K562 (cell line): ENCODE measurements at regions not wholly inside any gene's neighbourhood (a gene's known extent, or its start where the extent isn't known, plus 50 kb on each side); places are given as distances from the start of the nearest gene placed in this dataset.

ENCODE experiments used
- EZH2 ChIP-seq: IDR thresholded peaks from 2 replicates; pipeline ENCODE4 v1.6.1; 2012; ENCODE audit warnings: low read depth, mild to moderate bottlenecking, inconsistent platforms, low read length, borderline replicate concordance
- FOXO4 ChIP-seq: fragments of 450-650 bp; formaldehyde crosslinking; IDR thresholded peaks from 2 replicates; pipeline ENCODE4 v1.4.0; 2020; ENCODE audit warnings: mild to moderate bottlenecking, moderate library complexity
- HDGF ChIP-seq: fragments of 450-650 bp; IDR thresholded peaks from 2 replicates; pipeline ENCODE4 v1.6.1; 2016
- HOMEZ ChIP-seq: fragments of 250-450 bp; sonication (Bioruptor Pico); IDR thresholded peaks from 2 replicates; pipeline ENCODE4 v1.4.0; 2020; ENCODE audit warnings: mild to moderate bottlenecking, moderate library complexity
- MAFK ChIP-seq: IDR thresholded peaks from 2 replicates; pipeline ENCODE4 v1.6.1; 2011; ENCODE audit warnings: low read length, improper control_type of control experiment
- MYC ChIP-seq, 2 experiments: fragments of 250-450 bp in 1 of 2; sonication (Bioruptor Pico) in 1 of 2; IDR thresholded peaks; 2 replicates each; pipeline versions ENCODE4 v1.5.1 to v1.6.1; 2012 to 2021; ENCODE audit warnings: low read depth in 2 of 2, borderline replicate concordance in 1 of 2, improper control_type of control experiment in 1 of 2, low read length in 1 of 2, mild to moderate bottlenecking in 1 of 2, moderate library complexity in 1 of 2
- NFXL1 ChIP-seq: fragments of 450-650 bp; formaldehyde crosslinking; IDR thresholded peaks from 2 replicates; pipeline ENCODE4 v1.4.0; 2021; ENCODE audit warnings: mild to moderate bottlenecking
- POLR2AphosphoS2 ChIP-seq: IDR thresholded peaks from 2 replicates; pipeline ENCODE4 v1.6.1; 2012; ENCODE audit warnings: low read length, improper control_type of control experiment
- POLR2AphosphoS5 ChIP-seq: IDR thresholded peaks from 2 replicates; pipeline ENCODE4 v1.6.1; 2011; ENCODE audit warnings: mild to moderate bottlenecking, low read depth, low read length, moderate library complexity; ENCODE audit not compliant: control insufficient read depth, insufficient read depth
- PRMT5 ChIP-seq: sonication (generic); formaldehyde crosslinking; IDR thresholded peaks from 2 replicates; pipeline ENCODE4 v1.5.0; 2020; ENCODE audit warnings: missing genetic modification reagents
- SMC3 ChIP-seq: conservative IDR thresholded peaks from 2 replicates; pipeline ENCODE4 v1.6.1; 2011; ENCODE audit warnings: low read depth, low read length, improper control_type of control experiment; ENCODE audit not compliant: insufficient read depth
- THAP7 ChIP-seq: fragments of 250-450 bp; sonication (Bioruptor Pico); IDR thresholded peaks from 2 replicates; pipeline ENCODE4 v1.5.0; 2021
- USF2 ChIP-seq: sonication (generic); formaldehyde crosslinking; IDR thresholded peaks from 2 replicates; pipeline ENCODE4 v1.5.0; 2020; ENCODE audit warnings: missing genetic modification reagents
- ZNF140 ChIP-seq: fragments of 250-450 bp; sonication (Bioruptor Pico); IDR thresholded peaks from 2 replicates; pipeline ENCODE4 v1.8.0; 2021; ENCODE audit warnings: moderate library complexity, mild to moderate bottlenecking, inconsistent platforms

- TF ChIP-seq NFXL1 (no peak), POLR2AphosphoS5 (no peak), PRMT5 (no peak), THAP7 (CRISPR knock-in tag) (no peak), EZH2 (no peak), FOXO4 (CRISPR knock-in tag) (no peak), MYC (IDR thresholded peaks at IDR 0.05; ENCODE audit: low read depth, low read length) (no peak), MYC (CRISPR knock-in tag; IDR thresholded peaks at IDR 0.05; ENCODE audit: borderline replicate concordance, low read depth) (no peak), POLR2AphosphoS2 (no peak), USF2 (CRISPR knock-in tag) (no peak), HOMEZ (CRISPR knock-in tag) (no peak), MAFK (no peak), SMC3 (no peak), ZNF140 (no peak), HDGF (no peak)
Observed at GRCh38 chr14:40841886-40842285, 764.8 kb upstream of the LRFN5 start.
